ENCODE measurements at regions not wholly inside any gene's neighbourhood (a gene's known extent, or its start where the extent isn't known, plus 50 kb on each side); places are given as distances from the start of the nearest gene placed in this dataset.
A peak's percentile ranks its signal among the peaks of the same experiment; 100 is the strongest.

DNA sequence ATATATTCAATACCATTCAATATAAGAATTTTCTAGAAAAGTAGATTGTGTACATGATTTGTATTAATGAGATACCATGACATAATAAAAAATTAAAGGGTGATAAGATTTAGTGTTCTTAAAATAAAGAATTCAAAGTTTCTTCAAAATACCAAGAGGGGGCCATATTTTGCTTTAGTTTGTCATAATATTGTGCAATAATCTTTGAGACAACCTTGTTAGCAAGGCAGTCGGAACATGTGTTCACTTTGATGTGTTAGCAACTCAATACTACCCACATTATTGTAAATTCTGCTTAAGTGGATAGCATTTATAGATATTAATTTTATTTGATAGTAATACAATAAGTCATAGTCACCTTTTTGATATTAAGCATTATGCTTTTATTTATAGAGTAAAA lies 241.3 kb upstream of the PDGFD start:
- CTCF ChIA-PET (ENCODE audit: partially characterized antibody) = interaction anchor here (1.0 kb wide), 1 partner anchor 9 kb away, joined by 3 read pairs; no protein-coding TSS in a partner anchor

More for the DNA sequence above, 241.3 kb upstream of the PDGFD start:
- Histone ChIP-seq H3K18ac (ENCODE audit: extremely low read depth, low read length) (no peak overlapping the region), H3K14ac (ENCODE audit: insufficient read length) (no peak overlapping the region), H3K4ac (replicated peaks; ENCODE audit: insufficient read length, low read depth, low read length) (no peak overlapping the region), H3K23me2 (ENCODE audit: low read depth, low read length) (no peaks in the 10 kb centered on the region; the same call in 1 of the 2 replicates), H2BK5ac (ENCODE audit: low read depth, low read length) (no peak overlapping the region), H2AK5ac (ENCODE audit: low read depth, low read length) (no peak overlapping the region), H3K36me3 (ENCODE audit: control insufficient read depth in 2 of 4, insufficient read depth in 4 of 4, low read length in 3 of 4) (no peaks in the 10 kb centered on the region), H2AFZ (ENCODE audit: low read length) (no peak overlapping the region), H3K9ac (replicated peaks in 1 of 4; ENCODE audit: extremely low read depth in 1 of 4, low read depth in 3 of 4, low read length in 3 of 4) (no peak overlapping the region), H3K4me3 (ENCODE audit: extremely low read depth in 1 of 4, insufficient read depth in 2 of 4, low read depth in 3 of 4, low read length in 4 of 4) (no peak overlapping the region), H3K4me2 (ENCODE audit: insufficient read depth in 1 of 2, low read depth in 2 of 2, low read length in 2 of 2) (no peak overlapping the region), H2BK20ac (ENCODE audit: low read length) (no peak overlapping the region), H2BK12ac (ENCODE audit: low read depth, low read length) (no peak overlapping the region), H3K27me3 (replicated peaks in 1 of 4; ENCODE audit: control insufficient read depth in 3 of 4, extremely low read depth in 1 of 4, insufficient read depth in 3 of 4, low read length in 3 of 4) (no peaks in the 10 kb centered on the region), H2BK120ac (replicated peaks; ENCODE audit: low read depth, low read length) (no peak overlapping the region), H3K27ac (ENCODE audit: low read depth, low read length) (no peak overlapping the region), H3K4me1 (replicated peaks in 1 of 4; ENCODE audit: control insufficient read depth in 3 of 4, insufficient read depth in 4 of 4, low read length in 3 of 4) (peaks cover 0 to 17% (median 2%) of the 10 kb centered on the region in 4 experiments; a peak in 3 of 7 replicates), H3K9me3 (ENCODE audit: insufficient read depth in 2 of 2, low read depth in 1 of 2, low read length in 1 of 2) (no peaks in the 10 kb centered on the region), H2BK15ac (ENCODE audit: low read length) (no peak overlapping the region), H3K23ac (ENCODE audit: insufficient read length) (no peak overlapping the region), H3K79me2 (ENCODE audit: control insufficient read depth in 1 of 2, insufficient read depth in 2 of 2, low read length in 2 of 2) (no peaks in the 10 kb centered on the region), H3K79me1 (ENCODE audit: low read depth, low read length) (no peaks in the 10 kb centered on the region), H3K56ac (replicated peaks; ENCODE audit: insufficient read length, low read depth, low read length) (no peak overlapping the region), H4K5ac (ENCODE audit: insufficient read length, low read depth, low read length) (no peak overlapping the region), H4K8ac (ENCODE audit: extremely low read depth, insufficient read depth, low read length) (no peak overlapping the region), H4K20me1 (replicated peaks in 1 of 2; ENCODE audit: control insufficient read depth in 1 of 2, insufficient read depth in 2 of 2, low read length in 2 of 2) (no peaks in the 10 kb centered on the region), H4K91ac (replicated peaks; ENCODE audit: insufficient read length, low read length) (no peak overlapping the region)
- WGBS, 2 experiments (ENCODE audit: extremely low coverage in 1 of 2, insufficient coverage in 1 of 2, insufficient read length in 1 of 2, insufficient replicate concordance in 2 of 2, low coverage in 1 of 2, low lambda C conversion rate in 2 of 2, missing lambda C conversion rate in 1 of 2) = 83% methylated on average over 1 of the region's 1 CpG; no CpG with 5 or more reads in 1 of the 2 experiments
- POLR2A ChIA-PET (ENCODE audit: partially characterized antibody) = no interaction called here
- DNase-seq (ENCODE audit: low read depth in 1 of 2, low spot score in 2 of 2) (no peak), FAIRE-seq (no peak)
- TF ChIP-seq RXRA (IDR thresholded peaks at IDR 0.05; ENCODE audit: insufficient read depth, low read depth, low read length) = no peak
- TF ChIP-seq RFX5 (IDR thresholded peaks at IDR 0.05; ENCODE audit: borderline replicate concordance, low read depth, low read length) = no peak
- TF ChIP-seq CEBPB (IDR thresholded peaks at IDR 0.05; ENCODE audit: low read depth, low read length) = 0 out of 2 replicates have a peak, but pooled peaks have one; percentile 26

Measured in H1 (cell line).